Smooth muscle cell (in vitro differentiated cells): ENCODE measurements at regions not wholly inside any gene's neighbourhood (a gene's known extent, or its start where the extent isn't known, plus 50 kb on each side); places are given as distances from the start of the nearest gene placed in this dataset.

ENCODE experiments used
- DNase-seq: peaks from one replicate; lab custom pipeline; 2025; ENCODE audit not compliant: unreplicated experiment; lab: John Stamatoyannopoulos, UW
- H2AFZ ChIP-seq: fragments of 200-600 bp; sonication (generic); 2 replicates; pipeline ENCODE4 v1.6.0; 2016; ENCODE audit warnings: antibody characterized with exemption, low read depth, mild to moderate bottlenecking
- H3F3A ChIP-seq: fragments of 200-600 bp; sonication (generic); 2 replicates; pipeline ENCODE4 v1.6.0; 2017; ENCODE audit warnings: antibody characterized with exemption, low read depth
- H3K27ac ChIP-seq: fragments of 200-600 bp; sonication (generic); 2 replicates; pipeline ENCODE4 v1.5.1; 2016; ENCODE audit warnings: low read depth, mild to moderate bottlenecking
- H3K27me3 ChIP-seq: fragments of 200-600 bp; sonication (generic); 2 replicates; pipeline ENCODE4 v1.6.1; 2016; ENCODE audit warnings: low read depth, mild to moderate bottlenecking
- H3K36me3 ChIP-seq: fragments of 200-600 bp; sonication (generic); 2 replicates; pipeline ENCODE4 v1.5.1; 2016; ENCODE audit warnings: low read depth
- H3K4me1 ChIP-seq: fragments of 200-600 bp; sonication (generic); 2 replicates; pipeline ENCODE4 v1.5.1; 2016; ENCODE audit warnings: low read depth
- H3K4me2 ChIP-seq: fragments of 200-600 bp; sonication (generic); 2 replicates; pipeline ENCODE4 v1.6.0; 2016; ENCODE audit warnings: mild to moderate bottlenecking
- H3K4me3 ChIP-seq: fragments of 200-600 bp; sonication (generic); 2 replicates; pipeline ENCODE4 v1.5.1; 2016; ENCODE audit warnings: mild to moderate bottlenecking
- H3K79me2 ChIP-seq: fragments of 200-600 bp; sonication (generic); 2 replicates; pipeline ENCODE4 v1.6.0; 2016; ENCODE audit warnings: low read depth, mild to moderate bottlenecking
- H3K9ac ChIP-seq: fragments of 200-600 bp; sonication (generic); 2 replicates; pipeline ENCODE4 v1.6.0; 2016; ENCODE audit warnings: low read depth
- H3K9me3 ChIP-seq: fragments of 200-600 bp; sonication (generic); replicated peaks from 2 replicates; pipeline ENCODE4 v1.5.1; 2016; ENCODE audit warnings: low read depth
- H4K20me1 ChIP-seq: fragments of 200-600 bp; sonication (generic); 2 replicates; pipeline ENCODE4 v1.6.0; 2016; ENCODE audit warnings: low read depth
- WGBS: methylation state at CpG from one replicate; pipeline ENCODE4 v1.1.7; 2016; ENCODE audit warnings: low lambda C conversion rate; 5-methylcytosine and 5-hydroxymethylcytosine counted together
- TF ChIP-seq, protein P1 (sequence below): fragments of 200-600 bp; sonication (generic); IDR thresholded peaks from 2 replicates; pipeline ENCODE4 v1.5.1; 2017; ENCODE audit warnings: borderline replicate concordance, mild to moderate bottlenecking, antibody characterized with exemption; ENCODE audit not compliant: insufficient read depth, poor library complexity, severe bottlenecking

DNA sequence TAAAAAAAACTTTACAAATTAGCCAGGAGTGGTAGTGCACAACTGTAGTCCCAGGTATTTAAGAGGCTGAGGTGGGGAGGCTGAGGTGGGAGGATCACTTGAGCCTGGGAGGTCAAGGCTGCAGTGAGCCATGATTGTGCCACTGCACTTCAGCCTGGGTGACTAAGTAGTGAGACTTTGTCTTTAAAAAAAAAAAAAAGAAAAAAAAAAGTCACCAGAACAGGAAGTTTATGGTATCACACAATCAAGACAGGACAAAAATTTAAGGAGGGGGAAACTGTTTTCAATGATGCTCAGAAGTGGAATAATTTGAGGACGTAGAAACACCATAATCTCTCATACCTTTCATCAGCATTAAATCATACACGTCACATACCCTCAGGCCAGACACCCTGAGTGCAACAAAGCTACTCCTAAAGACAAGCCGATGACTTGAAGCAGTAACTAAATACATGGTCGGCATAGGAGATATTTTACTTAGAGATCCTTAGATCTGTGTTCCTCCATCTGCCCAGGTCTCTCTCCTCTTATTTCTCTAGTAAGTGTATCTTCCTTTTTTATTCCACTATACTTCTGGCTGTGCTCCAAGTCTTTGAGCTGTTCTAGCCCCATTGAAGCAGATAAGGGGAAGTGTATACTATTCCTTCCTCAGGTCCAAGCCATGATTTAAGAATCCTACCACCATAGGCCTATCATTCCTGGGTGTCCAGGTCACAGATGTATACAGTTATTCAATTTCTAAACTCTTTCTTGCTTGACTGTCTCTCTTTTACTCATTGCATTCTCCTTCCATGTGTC is 91.3 kb upstream of the APC start:
- no peak overlapping the region for H3K4me3 ChIP-seq
- no peaks in the 10 kb centered on the region for H3K9me3 ChIP-seq
- no peak for DNase-seq
- no peaks in the 10 kb centered on the region for H3K27me3 ChIP-seq
- no peak overlapping the region for H3K9ac ChIP-seq
- TF ChIP-seq, protein P1, sequence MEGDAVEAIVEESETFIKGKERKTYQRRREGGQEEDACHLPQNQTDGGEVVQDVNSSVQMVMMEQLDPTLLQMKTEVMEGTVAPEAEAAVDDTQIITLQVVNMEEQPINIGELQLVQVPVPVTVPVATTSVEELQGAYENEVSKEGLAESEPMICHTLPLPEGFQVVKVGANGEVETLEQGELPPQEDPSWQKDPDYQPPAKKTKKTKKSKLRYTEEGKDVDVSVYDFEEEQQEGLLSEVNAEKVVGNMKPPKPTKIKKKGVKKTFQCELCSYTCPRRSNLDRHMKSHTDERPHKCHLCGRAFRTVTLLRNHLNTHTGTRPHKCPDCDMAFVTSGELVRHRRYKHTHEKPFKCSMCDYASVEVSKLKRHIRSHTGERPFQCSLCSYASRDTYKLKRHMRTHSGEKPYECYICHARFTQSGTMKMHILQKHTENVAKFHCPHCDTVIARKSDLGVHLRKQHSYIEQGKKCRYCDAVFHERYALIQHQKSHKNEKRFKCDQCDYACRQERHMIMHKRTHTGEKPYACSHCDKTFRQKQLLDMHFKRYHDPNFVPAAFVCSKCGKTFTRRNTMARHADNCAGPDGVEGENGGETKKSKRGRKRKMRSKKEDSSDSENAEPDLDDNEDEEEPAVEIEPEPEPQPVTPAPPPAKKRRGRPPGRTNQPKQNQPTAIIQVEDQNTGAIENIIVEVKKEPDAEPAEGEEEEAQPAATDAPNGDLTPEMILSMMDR: no peak
- H3K4me1 ChIP-seq: no peaks in the 10 kb centered on the region
- no peaks in the 10 kb centered on the region for H4K20me1 ChIP-seq
- no peaks in the 10 kb centered on the region for H3K79me2 ChIP-seq
- no peaks in the 10 kb centered on the region for H3F3A ChIP-seq
- H3K4me2 ChIP-seq: no peak overlapping the region
- H2AFZ ChIP-seq: no peak overlapping the region
- no peak overlapping the region for H3K27ac ChIP-seq
- H3K36me3 ChIP-seq: no peaks in the 10 kb centered on the region
- 83% methylated on average over 4 of the region's 4 CpGs for WGBS

DNA sequence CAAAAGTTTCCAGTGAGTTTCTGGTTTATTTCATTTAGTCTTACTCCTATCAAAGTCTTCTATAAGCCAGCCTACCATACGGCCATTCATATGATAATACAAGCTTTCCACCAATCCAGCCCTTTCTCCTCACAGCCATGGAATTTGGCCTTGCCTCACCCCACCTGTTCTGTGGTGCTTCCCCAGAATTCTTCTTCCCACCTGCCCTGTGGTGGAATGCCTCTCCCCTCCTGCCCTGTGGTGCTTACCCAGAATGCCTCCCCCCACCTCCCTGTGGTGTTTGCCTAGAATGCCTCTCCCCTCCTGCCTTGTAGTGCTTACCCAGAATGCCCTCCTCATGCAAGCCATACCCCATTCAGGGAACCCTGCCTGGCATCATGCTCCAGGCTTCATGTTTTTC is 90.3 kb upstream of the APC start:
- WGBS: 75% methylated on average over 1 of the region's 1 CpG

DNA sequence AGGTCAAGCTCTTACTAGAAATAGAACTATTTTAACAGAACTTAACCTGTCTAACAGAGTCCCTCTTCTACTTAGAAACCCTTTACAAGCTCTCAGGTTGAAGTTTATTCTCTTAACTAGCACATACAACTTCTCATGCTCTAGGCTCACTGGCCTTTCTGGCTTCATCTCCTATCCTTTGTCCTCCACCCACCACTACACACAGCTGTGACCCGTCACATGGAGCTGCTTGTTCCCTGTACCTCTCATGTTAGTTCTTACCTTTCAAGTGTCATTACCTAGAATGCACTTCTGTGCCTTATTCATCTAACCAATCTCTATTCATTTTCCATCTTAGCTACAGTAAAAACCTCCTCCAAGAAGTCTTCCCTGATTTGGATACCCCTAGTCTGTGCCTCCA is 89.4 kb upstream of the APC start:
- TF ChIP-seq, protein P1: no peak
- no peak for DNase-seq
- Histone ChIP-seq H3F3A (no peaks in the 10 kb centered on the region), H3K4me3 (no peak overlapping the region), H3K4me1 (no peaks in the 10 kb centered on the region), H3K27me3 (no peaks in the 10 kb centered on the region), H3K27ac (no peak overlapping the region), H3K9ac (no peak overlapping the region), H4K20me1 (no peaks in the 10 kb centered on the region), H3K36me3 (no peaks in the 10 kb centered on the region), H3K79me2 (no peaks in the 10 kb centered on the region), H2AFZ (no peak overlapping the region), H3K4me2 (no peak overlapping the region), H3K9me3 (no peaks in the 10 kb centered on the region)
- WGBS: 92% methylated on average over 1 of the region's 1 CpG

More for the DNA sequence above, 90.3 kb upstream of the APC start:
- no peaks in the 10 kb centered on the region for H3K9me3 ChIP-seq
- DNase-seq: no peak
- H2AFZ ChIP-seq: no peak overlapping the region
- H3K36me3 ChIP-seq: no peaks in the 10 kb centered on the region
- H3K79me2 ChIP-seq: no peaks in the 10 kb centered on the region
- H3K27ac ChIP-seq: no peak overlapping the region
- H3K27me3 ChIP-seq: no peaks in the 10 kb centered on the region
- no peaks in the 10 kb centered on the region for H3K4me1 ChIP-seq
- TF ChIP-seq, protein P1: no peak
- H3F3A ChIP-seq: no peaks in the 10 kb centered on the region
- H3K4me2 ChIP-seq: no peak overlapping the region
- H3K9ac ChIP-seq: no peak overlapping the region
- no peaks in the 10 kb centered on the region for H4K20me1 ChIP-seq
- no peak overlapping the region for H3K4me3 ChIP-seq

DNA sequence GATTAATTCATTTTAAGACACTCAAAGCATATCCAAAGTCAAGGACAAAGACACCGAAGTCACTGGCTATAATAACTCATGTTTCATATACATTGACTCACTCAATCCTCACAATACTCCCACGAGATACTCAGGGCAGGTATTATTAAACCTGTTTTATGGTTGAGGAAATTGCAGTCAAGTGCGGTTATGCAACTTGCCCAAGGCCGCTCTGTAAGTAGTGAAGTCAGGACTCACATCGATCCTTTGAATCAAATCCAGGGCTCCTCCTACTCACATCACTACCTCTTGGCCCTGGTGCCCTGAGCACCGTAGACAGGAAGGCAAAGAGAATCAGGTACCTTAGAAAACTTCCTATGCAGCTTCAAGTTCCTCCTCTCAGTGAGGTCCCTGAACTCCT is 87.8 kb upstream of the APC start:
- Histone ChIP-seq H3F3A (no peaks in the 10 kb centered on the region), H3K27ac (no peak overlapping the region), H3K4me2 (no peak overlapping the region), H3K36me3 (no peaks in the 10 kb centered on the region), H3K27me3 (no peaks in the 10 kb centered on the region), H3K9ac (no peak overlapping the region), H3K9me3 (no peaks in the 10 kb centered on the region), H3K79me2 (no peaks in the 10 kb centered on the region), H3K4me1 (no peaks in the 10 kb centered on the region), H4K20me1 (no peaks in the 10 kb centered on the region), H3K4me3 (no peak overlapping the region), H2AFZ (no peak overlapping the region)
- DNase-seq: no peak
- WGBS: 80% methylated on average over 6 of the region's 6 CpGs
- TF ChIP-seq, protein P1: no peak
